ENCODE measurements at regions not wholly inside any gene's neighbourhood (a gene's known extent, or its start where the extent isn't known, plus 50 kb on each side); places are given as distances from the start of the nearest gene placed in this dataset.

- intact Hi-C loops (cut with micrococcal nuclease) = no loop called here
- Histone ChIP-seq H4K20me1 (replicated peaks; ENCODE audit: control insufficient read depth, extremely low read depth, insufficient read depth, low read length) (no peaks in the 10 kb centered on the region), H3K9me3 (replicated peaks; ENCODE audit: control insufficient read depth, insufficient read depth, low read length) (no peaks in the 10 kb centered on the region), H3K4me2 (ENCODE audit: insufficient read depth, low read length) (no peak overlapping the region), H3K4me1 (ENCODE audit: control insufficient read depth, extremely low read depth, insufficient read depth, low read length) (no peaks in the 10 kb centered on the region), H3K79me2 (ENCODE audit: control insufficient read depth, insufficient read depth, low read length) (no peaks in the 10 kb centered on the region), H3K9me1 (replicated peaks; ENCODE audit: control insufficient read depth, extremely low read depth, insufficient read depth, low read length) (no peaks in the 10 kb centered on the region), H2AFZ (ENCODE audit: low read depth, low read length) (no peak overlapping the region), H3K27me3 (ENCODE audit: control insufficient read depth in 2 of 2, insufficient read depth in 2 of 2, low read length in 2 of 2) (peaks cover 3 to 6% of the 10 kb centered on the region in 2 experiments), H3K4me3 (replicated peaks in 1 of 3; ENCODE audit: insufficient read depth in 1 of 3, low read depth in 1 of 3, low read length in 3 of 3) (no peak overlapping the region), H3K27ac (ENCODE audit: insufficient read depth, low read depth, low read length) (no peak overlapping the region), H3K9ac (replicated peaks; ENCODE audit: extremely low read depth, insufficient read depth, low read length) (no peak overlapping the region), H3K36me3 (ENCODE audit: control insufficient read depth in 2 of 2, extremely low read depth in 1 of 2, insufficient read depth in 2 of 2, low read length in 2 of 2) (no peaks in the 10 kb centered on the region)
- no TSS peak for BruUV-seq (replicated peaks)
- CTCF ChIA-PET = no interaction called here
- TF ChIP-seq POLR2A (IDR thresholded peaks at IDR 0.05; ENCODE audit: low read depth, low read length) = no peak
- no peak for TF ChIP-seq FOS (IDR thresholded peaks at IDR 0.05; ENCODE audit: borderline replicate concordance, insufficient read depth, low read length)
- FAIRE-seq (no peak), DNase-seq (ENCODE audit: low read depth, low spot score) (no peak)
- dilution Hi-C loops (cut with MboI; ENCODE audit: extremely low pct_ligation_motif_present, low sequenced_read_pairs) = no loop called here
- POLR2A ChIA-PET = no interaction called here
Observed at GRCh38 chr2:129880309-129880708, 99.2 kb upstream of the RAB6C start.

GRCh38 chr2:129880971-129881370 is 98.5 kb upstream of the RAB6C start:
- POLR2A ChIA-PET = no interaction called here

More at GRCh38 chr2:129880971-129881370, 98.5 kb upstream of the RAB6C start:
- TF ChIP-seq EZH2 (IDR thresholded peaks at IDR 0.05; ENCODE audit: borderline replicate concordance, low read depth, low read length, severe bottlenecking) (no peak), POLR2AphosphoS5 (IDR thresholded peaks at IDR 0.05; ENCODE audit: insufficient read depth, low read depth, low read length) (no peak), CTCF (IDR thresholded peaks at IDR 0.05; ENCODE audit: extremely low read depth in 1 of 2, insufficient read depth in 1 of 2, low read depth in 1 of 2, low read length in 2 of 2) (no peak), MYC (IDR thresholded peaks at IDR 0.05; ENCODE audit: low read depth, low read length) (no peak), MAX (IDR thresholded peaks at IDR 0.05; ENCODE audit: insufficient read depth, insufficient read length) (no peak), JUN (IDR thresholded peaks at IDR 0.05; ENCODE audit: borderline replicate concordance, insufficient read depth, insufficient read length, low read depth) (no peak), FOS (IDR thresholded peaks at IDR 0.05; ENCODE audit: borderline replicate concordance, insufficient read depth, low read length) (no peak)
- Histone ChIP-seq H3K36me3 (ENCODE audit: control insufficient read depth in 2 of 2, extremely low read depth in 1 of 2, insufficient read depth in 2 of 2, low read length in 2 of 2) (no peaks in the 10 kb centered on the region), H3K27ac (ENCODE audit: insufficient read depth, low read depth, low read length) (no peak overlapping the region), H3K9ac (replicated peaks; ENCODE audit: extremely low read depth, insufficient read depth, low read length) (no peak overlapping the region), H3K9me3 (replicated peaks; ENCODE audit: control insufficient read depth, insufficient read depth, low read length) (no peaks in the 10 kb centered on the region), H3K4me2 (ENCODE audit: insufficient read depth, low read length) (no peak overlapping the region), H2AFZ (ENCODE audit: low read depth, low read length) (no peak overlapping the region), H3K79me2 (ENCODE audit: control insufficient read depth, insufficient read depth, low read length) (no peaks in the 10 kb centered on the region), H4K20me1 (replicated peaks; ENCODE audit: control insufficient read depth, extremely low read depth, insufficient read depth, low read length) (no peaks in the 10 kb centered on the region), H3K4me3 (replicated peaks in 1 of 3; ENCODE audit: insufficient read depth in 1 of 3, low read depth in 1 of 3, low read length in 3 of 3) (no peak overlapping the region), H3K9me1 (replicated peaks; ENCODE audit: control insufficient read depth, extremely low read depth, insufficient read depth, low read length) (no peaks in the 10 kb centered on the region), H3K27me3 (ENCODE audit: control insufficient read depth in 2 of 2, insufficient read depth in 2 of 2, low read length in 2 of 2) (peaks cover 3 to 6% of the 10 kb centered on the region in 2 experiments), H3K4me1 (ENCODE audit: control insufficient read depth, extremely low read depth, insufficient read depth, low read length) (no peaks in the 10 kb centered on the region)
- intact Hi-C loops (cut with micrococcal nuclease) = no loop called here
- FAIRE-seq (no peak), DNase-seq (ENCODE audit: low read depth, low spot score) (no peak)
- CTCF ChIA-PET = no interaction called here
- dilution Hi-C loops (cut with MboI; ENCODE audit: extremely low pct_ligation_motif_present, low sequenced_read_pairs) = no loop called here
- BruUV-seq (replicated peaks) = no TSS peak
